Lower leg skin (tissue), 4 donors: ENCODE measurements at regions not wholly inside any gene's neighbourhood (a gene's known extent, or its start where the extent isn't known, plus 50 kb on each side); places are given as distances from the start of the nearest gene placed in this dataset.

ENCODE experiments used
- DNase-seq, 2 donors: peaks; one replicate each; pipeline ENCODE4 v3.0.0-alpha.2; 2019; ENCODE audit warnings: low spot score in 2 of 2
- H3K4me3 ChIP-seq: fragments of 200-600 bp; sonication (generic); 2 replicates; pipeline ENCODE4 v1.5.1; 2017; ENCODE audit warnings: mild to moderate bottlenecking, low read depth; ENCODE audit not compliant: poor library complexity, severe bottlenecking
- POLR2A ChIP-seq, 2 donors: fragments of 450-650 bp; IDR thresholded peaks; one replicate each; pipeline ENCODE4 v1.6.1; 2016 to 2017; ENCODE audit warnings: antibody characterized with exemption in 2 of 2, mild to moderate bottlenecking in 1 of 2, moderate library complexity in 1 of 2
- WGBS, 2 donors: methylation state at CpG; one replicate each; pipeline ENCODE4 v1.1.5; 2018; 5-methylcytosine and 5-hydroxymethylcytosine counted together
- intact Hi-C: fragments of 100-400 bp; cut with DNase I; formaldehyde crosslinking; loops from one replicate; pipeline ENCODE4 v1.15.0; 2023; ENCODE audit warnings: low total_unique reads
- TF ChIP-seq, protein P1 (sequence below), 3 donors: fragments of 450-650 bp; IDR thresholded peaks; one replicate each; pipeline ENCODE4 v1.5.1; 2016; ENCODE audit warnings: antibody characterized with exemption in 3 of 3, mild to moderate bottlenecking in 3 of 3, moderate library complexity in 2 of 3

DNA sequence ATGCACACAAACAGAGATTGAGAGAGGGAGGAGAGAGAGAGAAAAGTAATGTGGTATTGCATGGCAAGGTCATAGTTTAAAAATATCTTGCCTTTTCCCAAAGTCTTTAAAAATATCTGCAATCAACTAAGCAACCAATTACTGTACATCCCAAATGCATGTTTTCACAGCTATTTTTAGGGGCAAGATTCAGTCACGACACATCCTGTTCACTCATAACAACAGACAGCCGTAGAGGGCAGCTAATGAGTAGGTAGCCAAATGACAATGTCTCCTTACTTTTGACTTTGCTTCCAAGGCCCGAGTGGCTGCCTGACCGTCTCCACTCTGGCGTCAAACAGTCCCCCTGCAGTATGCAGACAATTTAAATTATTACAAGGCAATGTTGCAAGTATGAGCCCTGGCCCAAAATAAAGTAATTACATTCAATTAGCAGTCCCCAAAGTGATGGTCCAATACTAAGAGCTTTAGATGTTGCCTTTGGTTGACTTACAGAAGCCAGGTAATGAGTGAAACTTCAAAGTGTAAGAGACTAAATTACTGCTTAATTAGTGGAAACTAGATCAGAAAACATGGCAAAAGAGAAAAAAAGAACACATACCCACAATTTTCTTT, 162.9 kb downstream of the MBL2 start:
- DNase-seq, result no peak
- 49 to 54% methylated on average over 5 of the region's 5 CpGs for WGBS, 2 donors
- H3K4me3 ChIP-seq, result no peak overlapping the region
- intact Hi-C loops, result no loop called here
- TF ChIP-seq POLR2A (IDR thresholded peaks at IDR 0.05), result no peak
- TF ChIP-seq, protein P1, sequence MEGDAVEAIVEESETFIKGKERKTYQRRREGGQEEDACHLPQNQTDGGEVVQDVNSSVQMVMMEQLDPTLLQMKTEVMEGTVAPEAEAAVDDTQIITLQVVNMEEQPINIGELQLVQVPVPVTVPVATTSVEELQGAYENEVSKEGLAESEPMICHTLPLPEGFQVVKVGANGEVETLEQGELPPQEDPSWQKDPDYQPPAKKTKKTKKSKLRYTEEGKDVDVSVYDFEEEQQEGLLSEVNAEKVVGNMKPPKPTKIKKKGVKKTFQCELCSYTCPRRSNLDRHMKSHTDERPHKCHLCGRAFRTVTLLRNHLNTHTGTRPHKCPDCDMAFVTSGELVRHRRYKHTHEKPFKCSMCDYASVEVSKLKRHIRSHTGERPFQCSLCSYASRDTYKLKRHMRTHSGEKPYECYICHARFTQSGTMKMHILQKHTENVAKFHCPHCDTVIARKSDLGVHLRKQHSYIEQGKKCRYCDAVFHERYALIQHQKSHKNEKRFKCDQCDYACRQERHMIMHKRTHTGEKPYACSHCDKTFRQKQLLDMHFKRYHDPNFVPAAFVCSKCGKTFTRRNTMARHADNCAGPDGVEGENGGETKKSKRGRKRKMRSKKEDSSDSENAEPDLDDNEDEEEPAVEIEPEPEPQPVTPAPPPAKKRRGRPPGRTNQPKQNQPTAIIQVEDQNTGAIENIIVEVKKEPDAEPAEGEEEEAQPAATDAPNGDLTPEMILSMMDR (IDR thresholded peaks at IDR 0.05), result no peak

DNA sequence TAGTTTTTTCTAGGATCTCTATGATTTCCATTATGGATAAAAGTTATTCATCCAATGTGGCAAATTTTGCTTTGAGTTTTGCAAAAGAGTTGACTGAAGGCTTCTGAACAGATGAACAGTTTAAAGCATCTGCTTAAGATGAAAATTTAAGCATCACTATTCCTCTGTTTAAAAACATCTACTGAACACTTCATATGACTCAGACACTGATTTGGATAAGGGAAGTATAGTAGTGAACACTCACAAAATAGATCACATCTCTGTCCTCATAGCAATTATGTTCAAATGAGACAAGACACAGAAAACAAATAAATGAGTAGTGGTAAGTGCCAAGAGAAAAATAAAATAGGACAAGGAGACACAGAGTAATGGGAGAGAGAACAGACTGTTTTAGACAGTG, 157.3 kb downstream of the MBL2 start:
- DNase-seq, result no peak
- TF ChIP-seq, protein P1 (IDR thresholded peaks at IDR 0.05), result no peak
- H3K4me3 ChIP-seq, result no peak overlapping the region
- intact Hi-C loops, result no loop called here

DNA sequence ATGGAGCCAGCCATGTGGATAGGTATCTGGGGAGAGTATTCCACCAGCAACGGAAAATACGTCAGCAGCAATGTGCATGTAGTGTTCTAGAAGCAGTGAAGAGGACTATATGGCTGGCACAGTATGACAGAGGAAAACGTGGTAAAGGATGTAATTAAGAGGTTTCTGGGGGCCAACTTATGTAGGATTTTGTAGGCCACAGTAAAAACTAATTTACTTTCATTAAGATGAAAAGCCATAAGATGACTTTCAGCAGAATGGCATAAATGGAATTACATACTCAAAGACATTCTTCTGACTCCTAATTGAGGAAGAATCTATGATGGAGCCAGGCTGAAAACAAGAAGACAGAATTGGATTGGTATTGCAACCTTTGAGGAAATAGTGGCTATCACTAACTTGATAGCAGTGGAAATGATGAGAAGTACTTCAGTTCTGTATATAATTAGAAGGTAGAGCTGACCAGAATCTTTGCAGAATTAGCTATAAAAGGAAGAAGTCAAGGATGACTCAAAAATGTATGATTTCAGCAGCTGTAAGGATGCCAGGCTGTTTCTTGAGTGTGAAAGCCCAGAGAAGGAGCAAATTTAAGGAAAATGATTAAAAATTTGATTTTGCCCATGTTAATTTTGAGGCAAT, 156.7 kb downstream of the MBL2 start:
- TF ChIP-seq, protein P1 (IDR thresholded peaks at IDR 0.05), result no peak
- TF ChIP-seq POLR2A (IDR thresholded peaks at IDR 0.05), result no peak
- no peak for DNase-seq
- no peak overlapping the region for H3K4me3 ChIP-seq
- intact Hi-C loops, result no loop called here
- 68 to 75% methylated on average over 3 of the region's 3 CpGs for WGBS, 2 donors

DNA sequence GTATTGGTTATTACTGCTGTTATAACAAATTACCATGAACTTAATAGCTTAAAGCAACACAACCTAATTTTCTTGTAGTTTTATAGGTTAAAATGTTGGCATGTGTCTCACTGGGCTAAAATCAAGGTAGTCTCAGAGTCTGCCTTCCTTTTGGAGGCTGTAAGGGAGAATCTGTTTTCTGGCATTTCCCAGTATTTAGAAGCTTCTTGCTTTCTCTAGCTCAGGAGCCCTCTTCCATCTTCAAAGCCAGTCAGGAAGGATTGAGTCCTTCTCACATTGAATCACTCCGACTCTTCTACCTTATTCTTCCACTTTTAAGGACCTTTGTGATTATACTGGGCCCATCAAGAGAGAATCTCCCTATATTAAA, 156.2 kb downstream of the MBL2 start:
- DNase-seq, result no peak
- WGBS, 2 donors, result 71 to 91% methylated on average over 1 of the region's 1 CpG
- no peak overlapping the region for H3K4me3 ChIP-seq
- no peak for TF ChIP-seq POLR2A (IDR thresholded peaks at IDR 0.05)
- TF ChIP-seq, protein P1 (IDR thresholded peaks at IDR 0.05), result no peak
- intact Hi-C loops, result no loop called here

DNA sequence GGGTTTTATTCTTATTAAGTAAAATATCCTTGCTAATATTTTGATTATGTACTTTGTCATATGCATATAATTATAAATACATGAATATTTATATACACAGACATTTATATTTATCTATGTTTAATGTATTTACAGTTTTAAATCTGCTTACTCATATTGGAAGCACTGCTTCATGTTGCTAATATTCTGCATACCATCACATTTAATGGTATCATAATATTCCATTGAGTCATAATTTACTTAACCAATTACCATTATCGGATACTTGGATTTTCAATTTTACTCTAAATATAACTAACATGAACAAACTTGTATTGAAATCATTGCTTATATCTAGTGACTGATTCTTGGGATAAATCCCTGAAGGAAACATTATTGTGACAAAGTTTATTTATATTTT, 155.2 kb downstream of the MBL2 start:
- WGBS, 2 donors, result 58 to 63% methylated on average over 1 of the region's 1 CpG

More for the DNA sequence above, 155.2 kb downstream of the MBL2 start:
- no peak for DNase-seq
- TF ChIP-seq, protein P1 (IDR thresholded peaks at IDR 0.05), result no peak
- TF ChIP-seq POLR2A (IDR thresholded peaks at IDR 0.05), result no peak
- H3K4me3 ChIP-seq, result no peak overlapping the region
- intact Hi-C loops, result no loop called here
